Dendritic cell treated with granulocyte-macrophage colony-stimulating factor and Interleukin-4, amounts not matched to agents 40 ng/mL and 50 ng/mL, for 4 days (primary cell): ENCODE measurements at regions not wholly inside any gene's neighbourhood (a gene's known extent, or its start where the extent isn't known, plus 50 kb on each side); places are given as distances from the start of the nearest gene placed in this dataset.
"Not testable (repeated sequence)": the region's sequence is repeated elsewhere in the genome, so short reads cannot be mapped to it uniquely, and the experiment has no call there.

Experiments
- H3K27ac Mint-ChIP-seq: one replicate; pipeline ENCODE4 v1.8.0; 2022; ENCODE audit warnings: mild to moderate bottlenecking, mixed read lengths
- H3K27me3 Mint-ChIP-seq: one replicate; pipeline ENCODE4 v1.8.0; 2022; ENCODE audit warnings: mild to moderate bottlenecking, mixed read lengths
- H3K36me3 Mint-ChIP-seq: one replicate; pipeline ENCODE4 v1.8.0; 2022; ENCODE audit warnings: low read depth, mixed read lengths
- H3K4me1 Mint-ChIP-seq: one replicate; pipeline ENCODE4 v1.8.0; 2022; ENCODE audit warnings: low read depth, mixed read lengths
- H3K4me3 Mint-ChIP-seq: one replicate; pipeline ENCODE4 v1.8.0; 2022; ENCODE audit warnings: mild to moderate bottlenecking, moderate library complexity, mixed read lengths
- H3K9me3 Mint-ChIP-seq: one replicate; pipeline ENCODE4 v1.8.0; 2022; ENCODE audit warnings: mixed read lengths
- intact Hi-C: fragments of 100-400 bp; cut with micrococcal nuclease; formaldehyde crosslinking; loops from one replicate; pipeline ENCODE4 v1.15.0; 2022

DNA sequence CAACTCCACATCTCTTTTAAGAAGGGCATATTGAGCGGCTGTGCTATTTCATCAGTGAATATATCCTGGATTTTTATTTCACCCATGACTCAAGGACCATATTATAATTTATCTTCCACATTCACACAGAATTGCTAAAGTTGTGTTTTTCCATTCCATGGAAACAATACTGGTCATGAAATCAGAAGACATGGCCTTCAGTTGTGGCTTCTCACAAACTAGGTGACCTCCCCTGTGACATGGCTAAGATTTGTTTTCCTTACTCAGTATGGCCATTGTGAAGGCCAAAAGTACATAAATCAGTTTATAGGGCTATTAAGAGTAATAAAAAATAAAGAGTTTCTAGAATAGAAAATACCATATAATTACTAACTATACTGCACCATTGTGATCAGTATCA lies 415.6 kb downstream of the OXSM start:
- Mint-ChIP-seq H3K4me1 (no peaks in the 10 kb centered on the region), H3K4me3 (no peak overlapping the region), H3K27ac (no peak overlapping the region), H3K27me3 (no peaks in the 10 kb centered on the region), H3K36me3 (no peaks in the 10 kb centered on the region), H3K9me3 (peaks cover 47% of the 10 kb centered on the region)
- intact Hi-C loops = no loop called here

DNA sequence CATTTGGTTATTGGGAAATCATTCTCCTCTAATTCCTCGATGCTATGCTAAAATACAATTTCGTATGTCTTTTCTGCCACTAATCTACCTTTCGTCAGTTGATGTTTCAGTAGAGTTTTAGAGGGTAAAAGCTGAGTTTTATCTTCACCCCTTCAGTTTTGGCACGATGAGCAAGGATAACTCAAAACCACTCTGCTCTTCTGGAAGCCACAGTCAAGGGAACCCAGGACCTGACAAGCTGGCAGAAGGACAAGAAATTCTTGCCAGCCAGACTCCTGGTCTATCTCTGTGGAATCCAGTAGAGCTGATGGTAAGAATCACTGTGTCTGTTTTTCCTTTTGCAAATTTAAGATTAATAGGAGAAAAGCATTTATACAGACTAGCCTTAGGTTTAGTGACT lies 414.4 kb upstream of the LRRC3B start:
- Mint-ChIP-seq H3K4me1 (no peaks in the 10 kb centered on the region), H3K4me3 (no peak overlapping the region), H3K9me3 (peaks cover 69% of the 10 kb centered on the region), H3K27ac (no peak overlapping the region), H3K27me3 (no peaks in the 10 kb centered on the region), H3K36me3 (no peaks in the 10 kb centered on the region)
- intact Hi-C loops = no loop called here

DNA sequence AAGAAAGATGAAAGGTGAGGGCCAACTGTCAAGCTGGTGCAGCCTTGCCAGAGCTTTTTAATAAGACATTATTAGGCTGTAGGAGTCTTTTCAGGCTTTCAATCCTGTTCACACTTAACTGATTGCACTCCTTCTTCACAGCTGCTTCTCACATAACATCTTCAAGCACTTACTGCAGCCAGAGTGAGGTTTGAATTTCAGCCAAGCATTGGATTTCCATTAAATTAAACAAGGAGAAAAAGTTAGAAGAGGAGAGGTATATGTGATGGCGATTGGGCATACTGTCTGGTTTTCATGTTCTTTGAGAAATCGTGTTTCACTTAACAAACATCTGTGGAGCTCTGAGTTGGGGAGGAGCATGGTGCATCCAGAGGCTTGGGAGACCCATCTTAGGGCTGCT lies 392.8 kb upstream of the LRRC3B start:
- Mint-ChIP-seq H3K36me3 (no peaks in the 10 kb centered on the region), H3K9me3 (peaks cover 45% of the 10 kb centered on the region), H3K4me1 (no peaks in the 10 kb centered on the region), H3K27ac (no peak overlapping the region), H3K27me3 (no peaks in the 10 kb centered on the region), H3K4me3 (no peak overlapping the region)
- intact Hi-C loops = no loop called here

DNA sequence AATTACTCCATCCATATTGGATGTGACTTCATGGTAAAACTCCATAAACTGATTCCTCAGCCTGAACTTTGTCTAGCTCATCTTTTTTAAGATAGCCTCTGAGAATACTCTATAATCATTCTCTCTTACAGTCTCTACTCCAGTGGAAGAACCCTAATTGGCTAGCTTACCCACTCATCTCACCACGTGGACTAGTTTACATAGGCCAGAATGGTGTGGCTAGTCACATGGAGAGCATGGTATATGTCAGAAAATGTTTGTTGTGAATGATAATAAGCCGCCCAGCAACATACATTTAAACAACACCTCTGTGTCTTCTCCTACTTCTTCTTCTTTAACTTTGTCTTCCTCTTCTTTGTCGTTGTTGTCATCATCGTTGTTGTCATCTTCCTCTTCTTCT lies 389.2 kb upstream of the LRRC3B start:
- no peaks in the 10 kb centered on the region for H3K27me3 Mint-ChIP-seq
- intact Hi-C loops = no loop called here
- H3K4me1 Mint-ChIP-seq = no peaks in the 10 kb centered on the region
- H3K36me3 Mint-ChIP-seq = no peaks in the 10 kb centered on the region
- H3K9me3 Mint-ChIP-seq = peaks cover 50% of the 10 kb centered on the region
- no peak overlapping the region for H3K27ac Mint-ChIP-seq
- no peak overlapping the region for H3K4me3 Mint-ChIP-seq

DNA sequence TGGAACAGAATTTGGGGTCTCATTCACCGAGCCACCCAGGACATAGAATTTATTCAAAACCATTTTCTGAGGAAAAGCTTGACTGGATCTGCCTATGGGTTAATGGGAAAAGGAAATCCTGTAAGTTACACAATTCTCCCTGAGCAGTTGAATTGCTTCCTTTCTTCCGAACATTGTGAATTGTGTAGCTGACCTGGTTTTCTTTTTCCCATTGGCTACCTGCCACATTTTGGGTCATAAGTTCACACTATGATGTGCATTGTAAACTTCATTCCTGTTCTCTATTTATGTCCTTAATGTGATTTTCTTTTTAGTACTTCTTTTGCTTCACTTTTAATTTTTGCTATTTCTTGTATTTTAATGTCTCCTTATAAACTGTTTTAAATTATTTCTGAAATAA lies 386.0 kb upstream of the LRRC3B start:
- no peaks in the 10 kb centered on the region for H3K36me3 Mint-ChIP-seq
- intact Hi-C loops = no loop called here
- H3K4me1 Mint-ChIP-seq = no peaks in the 10 kb centered on the region
- peaks cover 33% of the 10 kb centered on the region for H3K9me3 Mint-ChIP-seq
- no peaks in the 10 kb centered on the region for H3K27me3 Mint-ChIP-seq
- no peak overlapping the region for H3K27ac Mint-ChIP-seq
- no peak overlapping the region for H3K4me3 Mint-ChIP-seq

DNA sequence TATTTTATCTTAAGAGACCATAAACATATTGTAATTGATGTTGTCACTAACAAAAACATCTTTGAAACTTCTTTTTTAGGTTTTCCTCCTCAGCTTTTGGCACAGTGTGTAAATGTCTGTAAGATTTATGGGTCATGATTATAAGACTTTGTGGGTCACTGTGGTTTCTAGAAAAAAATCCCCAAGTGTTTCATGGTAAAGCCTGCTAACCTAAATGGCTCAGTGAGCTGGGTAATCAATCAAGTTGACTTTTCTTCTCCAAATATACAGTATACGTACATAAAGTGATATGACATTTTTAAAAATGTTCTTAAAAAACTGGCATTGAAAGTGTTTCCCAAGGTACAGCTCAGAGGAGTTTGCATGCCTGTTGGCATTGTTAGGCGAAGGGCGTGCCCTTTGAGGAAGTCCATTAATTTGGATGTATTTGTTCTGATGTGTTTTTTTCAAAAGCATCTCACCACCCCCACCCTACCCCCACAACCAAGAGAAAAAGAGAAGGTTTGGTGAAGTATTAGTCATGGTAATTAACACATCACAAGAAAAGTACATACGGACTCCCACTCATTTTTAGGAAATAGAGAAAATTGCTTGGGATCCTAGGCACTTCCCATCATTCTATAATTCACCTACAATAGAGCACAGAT lies 385.4 kb upstream of the LRRC3B start:
- H3K4me3 Mint-ChIP-seq = no peak overlapping the region
- no peak overlapping the region for H3K27ac Mint-ChIP-seq
- no peaks in the 10 kb centered on the region for H3K36me3 Mint-ChIP-seq
- intact Hi-C loops = no loop called here
- H3K9me3 Mint-ChIP-seq = peaks cover 37% of the 10 kb centered on the region
- H3K4me1 Mint-ChIP-seq = no peaks in the 10 kb centered on the region
- H3K27me3 Mint-ChIP-seq = no peaks in the 10 kb centered on the region

DNA sequence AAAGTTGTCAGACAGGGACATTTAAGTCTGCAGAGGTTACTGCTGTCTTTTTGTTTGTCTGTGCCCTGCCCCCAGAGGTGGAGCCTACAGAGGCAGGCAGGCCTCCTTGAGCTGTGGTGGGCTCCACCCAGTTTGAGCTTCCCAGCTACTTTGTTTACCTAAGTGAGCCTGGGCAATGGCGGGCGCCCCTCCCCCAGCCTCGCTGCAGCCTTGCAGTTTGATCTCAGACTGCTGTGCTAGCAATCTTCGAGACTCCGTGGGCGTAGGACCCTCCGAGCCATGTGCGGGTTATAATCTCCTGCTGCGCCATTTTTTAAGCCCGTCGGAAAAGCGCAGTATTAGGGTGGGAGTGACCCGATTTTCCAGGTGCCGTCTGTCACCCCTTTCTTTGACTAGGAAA lies 378.0 kb upstream of the LRRC3B start:
- H3K27me3 Mint-ChIP-seq, H3K4me3 Mint-ChIP-seq, intact Hi-C loops, H3K27ac Mint-ChIP-seq, H3K36me3 Mint-ChIP-seq, H3K4me1 Mint-ChIP-seq: not testable (repeated sequence)
- H3K9me3 Mint-ChIP-seq = peaks cover 40% of the 10 kb centered on the region

DNA sequence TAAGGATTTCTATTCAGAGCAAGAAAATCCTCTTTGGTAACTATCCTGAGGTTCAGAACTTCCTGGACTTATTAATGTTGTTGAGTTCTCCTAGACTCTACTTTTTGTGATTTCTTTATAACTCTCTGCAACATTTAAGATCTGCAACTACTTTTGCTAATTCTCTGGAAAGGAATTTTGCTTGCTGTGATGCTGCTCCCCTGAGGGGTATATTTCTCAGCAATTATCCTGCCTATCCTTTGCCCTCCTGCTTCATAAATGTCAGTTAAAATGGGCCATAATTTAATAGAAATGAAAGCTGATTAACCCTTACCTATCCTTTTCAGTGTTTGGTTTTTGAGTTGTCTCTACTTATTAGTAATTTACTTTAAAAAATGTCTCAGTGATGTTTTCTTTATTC lies 377.3 kb upstream of the LRRC3B start:
- Mint-ChIP-seq H3K36me3 (no peaks in the 10 kb centered on the region), H3K27me3 (no peaks in the 10 kb centered on the region), H3K4me1 (no peaks in the 10 kb centered on the region), H3K9me3 (peaks cover 40% of the 10 kb centered on the region), H3K4me3 (no peak overlapping the region), H3K27ac (no peak overlapping the region)
- intact Hi-C loops = no loop called here

DNA sequence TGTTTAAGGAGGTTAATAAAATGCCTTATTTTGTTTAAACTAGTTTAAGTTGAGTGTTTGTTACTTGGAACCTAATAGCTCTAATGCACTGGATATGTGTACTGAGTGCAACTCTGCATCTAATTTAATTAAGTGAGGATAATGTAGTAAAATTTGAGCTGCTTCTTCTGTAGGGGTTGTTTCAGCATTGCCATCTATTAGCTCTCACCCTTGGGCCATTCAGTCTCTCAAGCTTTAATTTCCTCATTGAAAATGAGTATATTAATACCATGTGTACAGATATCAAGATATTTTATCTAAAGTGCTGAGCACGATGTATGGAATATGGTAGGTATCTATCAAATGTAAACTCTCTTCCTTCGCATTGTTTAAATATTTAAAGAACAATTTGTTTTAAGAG lies 375.7 kb upstream of the LRRC3B start:
- Mint-ChIP-seq H3K4me3 (no peak overlapping the region), H3K27ac (no peak overlapping the region), H3K9me3 (peaks cover 36% of the 10 kb centered on the region), H3K36me3 (no peaks in the 10 kb centered on the region), H3K27me3 (no peaks in the 10 kb centered on the region), H3K4me1 (no peaks in the 10 kb centered on the region)
- intact Hi-C loops = no loop called here

DNA sequence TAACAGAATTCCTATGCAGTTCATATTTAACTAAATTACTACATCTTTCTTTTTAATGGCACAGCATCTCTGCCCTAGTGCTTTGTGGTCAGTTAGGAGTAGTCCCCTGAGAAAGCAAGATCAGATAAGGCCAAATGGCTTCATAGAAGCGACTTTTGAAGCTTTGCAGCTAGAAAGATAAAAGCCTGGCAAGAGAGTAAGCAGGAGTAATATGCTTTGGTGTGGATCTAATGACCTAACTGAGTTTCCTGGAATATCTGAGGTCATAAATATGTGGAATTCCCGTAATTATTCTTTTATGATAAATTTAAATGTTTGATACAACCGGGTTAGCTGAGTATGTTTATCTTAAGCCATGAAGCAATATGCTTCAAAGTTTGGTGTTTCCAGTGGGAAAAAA lies 374.9 kb upstream of the LRRC3B start:
- intact Hi-C loops = no loop called here

DNA sequence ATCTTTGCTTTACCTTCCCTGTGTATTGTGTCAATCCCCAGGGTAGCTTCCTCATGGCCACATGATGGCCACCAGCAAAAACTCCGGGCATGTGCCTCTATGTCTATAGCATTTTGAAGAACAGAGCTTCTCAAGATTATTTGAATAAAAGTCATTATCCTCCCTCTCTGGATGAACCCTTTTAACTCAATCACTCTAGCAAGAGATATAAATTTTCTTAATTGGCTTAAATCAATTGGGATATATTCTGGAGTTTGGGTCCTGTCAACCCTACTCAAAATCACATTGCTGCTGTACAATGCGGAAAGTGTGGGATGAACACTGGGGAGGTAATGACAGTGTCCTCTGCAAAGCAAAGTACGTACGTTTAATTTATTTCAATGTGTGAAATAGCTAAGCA lies 370.6 kb upstream of the LRRC3B start:
- H3K36me3 Mint-ChIP-seq = no peaks in the 10 kb centered on the region
- intact Hi-C loops = loop anchor here (10.0 kb wide), 1 partner anchor 213 kb away; no protein-coding TSS in a partner anchor
- no peaks in the 10 kb centered on the region for H3K4me1 Mint-ChIP-seq
- H3K9me3 Mint-ChIP-seq = no peaks in the 10 kb centered on the region
- H3K4me3 Mint-ChIP-seq = no peak overlapping the region
- no peaks in the 10 kb centered on the region for H3K27me3 Mint-ChIP-seq
- H3K27ac Mint-ChIP-seq = no peak overlapping the region

More for the DNA sequence above, 374.9 kb upstream of the LRRC3B start:
- Mint-ChIP-seq H3K36me3 (no peaks in the 10 kb centered on the region), H3K27ac (no peak overlapping the region), H3K27me3 (no peaks in the 10 kb centered on the region), H3K9me3 (peaks cover 28% of the 10 kb centered on the region), H3K4me3 (no peak overlapping the region), H3K4me1 (no peaks in the 10 kb centered on the region)

DNA sequence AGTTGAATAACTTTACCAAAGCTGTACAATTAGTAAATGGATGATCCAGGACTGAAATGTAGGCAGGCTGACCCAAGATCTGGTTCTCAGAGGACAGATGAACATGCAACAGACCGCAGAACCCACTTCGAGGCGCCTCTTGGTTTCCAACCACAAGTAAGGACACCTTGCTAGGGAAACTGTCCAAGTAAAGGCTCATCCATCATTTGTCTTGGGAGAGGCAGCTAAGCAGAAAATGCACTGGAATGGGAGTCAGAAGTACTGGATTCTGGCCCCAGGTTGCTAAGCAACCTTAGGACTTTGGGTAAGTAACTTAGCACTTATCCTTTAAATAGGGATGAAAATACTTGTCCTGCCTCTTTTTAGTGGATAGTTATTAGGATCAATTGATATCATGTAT lies 366.3 kb upstream of the LRRC3B start:
- Mint-ChIP-seq H3K4me1 (no peaks in the 10 kb centered on the region), H3K36me3 (no peaks in the 10 kb centered on the region), H3K27ac (no peak overlapping the region), H3K9me3 (peaks cover 14% of the 10 kb centered on the region), H3K27me3 (no peaks in the 10 kb centered on the region), H3K4me3 (no peak overlapping the region)
- intact Hi-C loops = loop anchor here (10.0 kb wide), 1 partner anchor 209 kb away; no protein-coding TSS in a partner anchor

DNA sequence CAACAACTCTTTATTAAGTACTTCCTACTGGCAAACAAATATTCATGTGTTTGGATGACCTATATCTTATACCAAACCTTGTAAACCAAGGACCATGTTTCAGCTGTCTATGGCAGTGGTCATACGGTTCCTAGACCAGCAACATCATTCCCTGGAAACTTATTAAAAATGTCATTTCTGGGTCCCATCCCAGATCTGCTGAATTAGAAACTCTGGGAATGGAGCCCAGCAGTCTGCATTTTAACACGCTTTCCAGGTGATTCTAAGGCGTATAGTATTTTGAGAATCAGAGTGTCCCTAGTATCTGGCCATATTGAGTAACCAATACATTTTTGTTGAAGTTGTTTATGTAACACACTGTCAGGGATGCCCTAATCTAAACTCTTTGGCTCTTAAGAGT lies 363.4 kb upstream of the LRRC3B start:
- H3K4me1 Mint-ChIP-seq = no peaks in the 10 kb centered on the region
- H3K4me3 Mint-ChIP-seq = no peak overlapping the region
- H3K27ac Mint-ChIP-seq = no peak overlapping the region
- H3K36me3 Mint-ChIP-seq = no peaks in the 10 kb centered on the region
- peaks cover 36% of the 10 kb centered on the region for H3K9me3 Mint-ChIP-seq
- intact Hi-C loops = loop anchor here (10.0 kb wide), 1 partner anchor 206 kb away; no protein-coding TSS in a partner anchor
- H3K27me3 Mint-ChIP-seq = no peaks in the 10 kb centered on the region

DNA sequence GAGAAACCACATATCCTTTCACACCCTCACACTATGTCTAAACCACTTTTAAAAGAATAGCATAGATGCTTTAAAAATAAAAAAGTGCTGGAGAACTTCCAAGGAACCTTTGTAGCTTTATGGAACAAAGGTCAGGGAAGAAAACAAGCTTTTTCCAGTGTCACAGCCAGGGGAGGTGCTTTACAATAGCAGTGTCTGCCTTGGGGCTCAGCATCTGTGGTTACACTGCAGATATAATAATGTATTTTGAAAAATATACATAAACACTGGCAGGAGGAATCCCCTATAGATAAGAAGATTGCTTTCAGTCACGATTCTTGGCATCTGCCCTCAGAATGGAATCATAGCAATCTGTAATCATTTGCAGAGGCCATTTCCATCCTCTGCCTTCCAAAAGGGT lies 362.4 kb upstream of the LRRC3B start:
- H3K4me1 Mint-ChIP-seq = no peaks in the 10 kb centered on the region
- no peak overlapping the region for H3K27ac Mint-ChIP-seq
- H3K27me3 Mint-ChIP-seq = no peaks in the 10 kb centered on the region
- H3K4me3 Mint-ChIP-seq = no peak overlapping the region
- intact Hi-C loops = no loop called here
- no peaks in the 10 kb centered on the region for H3K36me3 Mint-ChIP-seq
- peaks cover 36% of the 10 kb centered on the region for H3K9me3 Mint-ChIP-seq

DNA sequence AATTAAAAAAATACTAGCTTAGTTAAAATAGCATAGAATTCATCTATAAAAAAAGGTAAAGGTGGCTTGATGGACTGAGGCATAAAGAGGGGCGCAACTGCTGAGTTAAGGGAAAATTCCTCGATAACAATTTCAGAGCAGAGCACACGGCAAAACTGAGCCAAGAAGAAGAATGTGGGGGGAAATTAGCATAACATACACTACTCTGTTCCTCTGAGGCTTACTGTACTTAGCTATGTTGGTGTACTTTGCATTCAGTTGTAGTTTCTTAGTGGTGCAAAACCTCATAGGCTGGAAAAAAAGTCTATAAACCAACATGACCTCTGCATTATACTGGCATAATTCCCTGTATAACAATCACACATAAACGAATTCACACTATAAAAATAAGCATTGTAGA lies 357.9 kb upstream of the LRRC3B start:
- intact Hi-C loops = no loop called here
- Mint-ChIP-seq H3K4me3 (no peak overlapping the region), H3K27ac (no peak overlapping the region), H3K4me1 (no peaks in the 10 kb centered on the region), H3K27me3 (no peaks in the 10 kb centered on the region), H3K36me3 (no peaks in the 10 kb centered on the region), H3K9me3 (peaks cover 22% of the 10 kb centered on the region)
